Activated CD8-positive, alpha-beta T cell treated with anti-CD3 and anti-CD28 coated beads for 36 hours (primary cell): ENCODE measurements at regions not wholly inside any gene's neighbourhood (a gene's known extent, or its start where the extent isn't known, plus 50 kb on each side); places are given as distances from the start of the nearest gene placed in this dataset.

Source experiments
- ATAC-seq: fragments of 200-7000 bp; cut with Tn5 transposase; one replicate; pipeline ENCODE4 v1.10.0; 2021; ENCODE audit warnings: mild to moderate bottlenecking, moderate library complexity
- CTCF ChIA-PET: fragments of 350-600 bp; sonication (Branson Sonifier 250); formaldehyde crosslinking; loops from one replicate; lab custom pipeline; 2021; ENCODE audit warnings: antibody characterized with exemption; lab: Charles Lee
- POLR2A ChIA-PET: fragments of 350-600 bp; sonication (Branson Sonifier 250); formaldehyde crosslinking; loops from one replicate; lab custom pipeline; 2021; ENCODE audit warnings: antibody characterized with exemption; lab: Charles Lee
- DNase-seq: peaks from one replicate; pipeline ENCODE4 v3.0.0-alpha.2; 2020
- H3K27ac Mint-ChIP-seq: one replicate; pipeline ENCODE4 v1.8.0; 2021; ENCODE audit warnings: mild to moderate bottlenecking, mixed read lengths
- H3K27me3 Mint-ChIP-seq: one replicate; pipeline ENCODE4 v1.8.0; 2021; ENCODE audit warnings: mixed read lengths
- H3K36me3 Mint-ChIP-seq: one replicate; pipeline ENCODE4 v1.8.0; 2021; ENCODE audit warnings: low read depth, mixed read lengths
- H3K4me1 Mint-ChIP-seq: one replicate; pipeline ENCODE4 v1.8.0; 2021; ENCODE audit warnings: low read depth, mixed read lengths
- H3K4me3 Mint-ChIP-seq: one replicate; pipeline ENCODE4 v1.8.0; 2021; ENCODE audit warnings: mild to moderate bottlenecking, moderate library complexity, mixed read lengths
- H3K9me3 Mint-ChIP-seq: one replicate; pipeline ENCODE4 v1.8.0; 2021; ENCODE audit warnings: mixed read lengths
- intact Hi-C: fragments of 100-400 bp; cut with micrococcal nuclease; formaldehyde crosslinking; loops from one replicate; pipeline ENCODE4 v1.10.0; 2022
- TF ChIP-seq, protein P1 (sequence below): fragments of 200-600 bp; IDR thresholded peaks from one replicate; pipeline ENCODE4 v1.8.0; 2022; ENCODE audit warnings: antibody characterized with exemption, mild to moderate bottlenecking

DNA sequence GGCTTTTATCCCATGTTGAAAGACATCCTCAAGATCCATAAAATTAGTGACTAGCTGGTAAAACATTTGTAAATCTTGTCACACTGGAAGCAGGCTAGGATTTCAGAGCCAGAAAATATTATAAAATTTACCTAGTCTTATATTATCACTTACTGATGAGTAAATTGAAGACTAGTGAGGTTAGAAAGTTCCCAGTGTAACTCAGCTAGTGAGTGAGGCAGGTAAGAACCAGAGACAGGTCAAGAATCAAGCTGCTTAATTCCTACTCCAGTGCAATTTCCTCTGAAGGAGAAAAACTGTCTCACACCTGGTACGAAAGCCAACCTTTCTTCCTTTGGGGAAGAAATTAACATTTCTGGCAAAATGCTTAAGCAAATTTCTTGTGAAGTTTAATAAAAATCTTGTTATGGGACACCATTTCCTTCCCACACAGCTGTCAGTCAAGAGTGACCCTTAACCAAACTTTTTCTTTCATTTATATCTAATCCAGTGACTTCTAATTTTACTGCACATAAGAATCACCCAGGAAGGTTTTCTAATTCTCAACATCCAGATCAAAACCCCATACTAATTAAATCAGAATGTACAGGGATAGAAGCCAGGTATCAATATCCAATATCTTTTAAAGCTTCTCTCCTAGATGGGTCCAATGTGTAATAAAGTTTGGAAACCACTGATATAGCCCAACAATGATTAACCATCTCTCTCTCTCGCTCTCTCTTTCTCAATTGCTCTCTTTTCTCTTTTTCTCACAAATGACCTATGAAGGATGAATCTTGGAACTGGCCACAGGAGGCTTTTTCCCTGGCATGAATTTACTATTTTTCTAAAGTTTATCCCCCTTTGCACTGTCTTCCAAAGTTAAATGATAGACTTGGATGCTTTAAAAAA, 264.3 kb upstream of the SLC39A10 start:
- H3K27me3 Mint-ChIP-seq = no peaks in the 10 kb centered on the region
- H3K9me3 Mint-ChIP-seq = no peaks in the 10 kb centered on the region
- ChIA-PET CTCF (interaction anchor here (0.7 to 1.5 kb wide), 2 partner anchors 11 to 268 kb away, joined by 3 read pairs; no protein-coding TSS in a partner anchor), POLR2A (no interaction called here)
- TF ChIP-seq, protein P1, sequence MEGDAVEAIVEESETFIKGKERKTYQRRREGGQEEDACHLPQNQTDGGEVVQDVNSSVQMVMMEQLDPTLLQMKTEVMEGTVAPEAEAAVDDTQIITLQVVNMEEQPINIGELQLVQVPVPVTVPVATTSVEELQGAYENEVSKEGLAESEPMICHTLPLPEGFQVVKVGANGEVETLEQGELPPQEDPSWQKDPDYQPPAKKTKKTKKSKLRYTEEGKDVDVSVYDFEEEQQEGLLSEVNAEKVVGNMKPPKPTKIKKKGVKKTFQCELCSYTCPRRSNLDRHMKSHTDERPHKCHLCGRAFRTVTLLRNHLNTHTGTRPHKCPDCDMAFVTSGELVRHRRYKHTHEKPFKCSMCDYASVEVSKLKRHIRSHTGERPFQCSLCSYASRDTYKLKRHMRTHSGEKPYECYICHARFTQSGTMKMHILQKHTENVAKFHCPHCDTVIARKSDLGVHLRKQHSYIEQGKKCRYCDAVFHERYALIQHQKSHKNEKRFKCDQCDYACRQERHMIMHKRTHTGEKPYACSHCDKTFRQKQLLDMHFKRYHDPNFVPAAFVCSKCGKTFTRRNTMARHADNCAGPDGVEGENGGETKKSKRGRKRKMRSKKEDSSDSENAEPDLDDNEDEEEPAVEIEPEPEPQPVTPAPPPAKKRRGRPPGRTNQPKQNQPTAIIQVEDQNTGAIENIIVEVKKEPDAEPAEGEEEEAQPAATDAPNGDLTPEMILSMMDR = no peak
- no peak for DNase-seq
- no peak for ATAC-seq
- no peak overlapping the region for H3K4me3 Mint-ChIP-seq
- no peaks in the 10 kb centered on the region for H3K36me3 Mint-ChIP-seq
- intact Hi-C loops = no loop called here
- H3K4me1 Mint-ChIP-seq = no peaks in the 10 kb centered on the region
- no peak overlapping the region for H3K27ac Mint-ChIP-seq

DNA sequence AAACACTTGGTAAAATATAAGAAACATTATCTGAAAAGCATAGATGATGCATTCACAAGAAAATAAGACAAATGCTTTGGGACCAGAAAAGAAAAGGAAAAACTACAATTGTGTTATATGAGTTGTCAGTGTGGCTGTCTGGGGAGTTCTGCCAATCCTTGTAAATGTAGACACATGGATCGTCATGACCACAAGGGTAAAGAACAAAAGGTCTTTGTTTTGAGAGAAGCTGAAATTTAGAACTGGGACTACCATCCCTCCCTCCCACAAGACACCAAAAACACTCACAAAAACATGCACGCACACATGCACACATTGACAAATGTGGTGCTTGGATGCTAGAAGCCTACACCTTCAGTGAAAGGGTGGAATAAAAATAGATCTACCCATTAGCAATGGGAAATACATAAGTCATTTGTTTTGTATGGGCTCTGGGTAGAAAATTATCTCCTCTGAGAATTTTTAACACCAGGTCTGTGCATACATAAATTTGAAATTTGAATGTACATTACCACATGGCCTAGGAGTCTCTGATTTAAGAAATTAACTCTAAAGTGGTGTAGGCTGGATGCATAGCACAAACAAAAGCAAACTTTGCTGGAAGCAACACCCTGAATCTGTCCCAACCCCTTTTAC, 266.2 kb upstream of the SLC39A10 start:
- H3K27me3 Mint-ChIP-seq = no peaks in the 10 kb centered on the region
- H3K9me3 Mint-ChIP-seq = no peaks in the 10 kb centered on the region

DNA sequence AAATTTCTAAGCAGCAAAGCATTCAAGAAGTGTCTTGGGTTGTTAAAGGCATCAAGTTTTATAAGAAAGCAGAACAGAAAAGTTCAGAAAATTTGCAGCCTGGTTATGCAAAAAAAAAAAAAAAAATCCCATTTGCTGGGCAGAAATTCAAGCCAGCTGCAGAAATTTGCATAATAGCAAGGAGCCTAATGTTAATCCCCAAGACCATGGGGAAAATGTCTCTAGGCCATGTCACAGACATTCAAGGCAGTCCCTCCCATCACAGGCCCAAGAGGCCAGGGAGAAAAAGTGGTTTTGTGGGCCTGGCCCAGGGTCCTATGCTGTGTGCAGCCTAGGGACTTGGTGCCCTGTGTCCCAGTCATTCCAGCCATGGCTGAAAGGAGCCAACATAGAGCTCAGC, 269.0 kb upstream of the SLC39A10 start:
- POLR2A ChIA-PET = no interaction called here
- H3K4me3 Mint-ChIP-seq = no peak overlapping the region

More for the DNA sequence above, 266.2 kb upstream of the SLC39A10 start:
- Mint-ChIP-seq H3K4me3 (no peak overlapping the region), H3K4me1 (no peaks in the 10 kb centered on the region), H3K27ac (no peak overlapping the region), H3K36me3 (no peaks in the 10 kb centered on the region)
- TF ChIP-seq, protein P1 = no peak
- no peak for ATAC-seq
- CTCF ChIA-PET = no interaction called here
- no peak for DNase-seq
- intact Hi-C loops = no loop called here
- POLR2A ChIA-PET = interaction anchor here (0.7 kb wide), 1 partner anchor 267 kb away, joined by 3 read pairs; no protein-coding TSS in a partner anchor

DNA sequence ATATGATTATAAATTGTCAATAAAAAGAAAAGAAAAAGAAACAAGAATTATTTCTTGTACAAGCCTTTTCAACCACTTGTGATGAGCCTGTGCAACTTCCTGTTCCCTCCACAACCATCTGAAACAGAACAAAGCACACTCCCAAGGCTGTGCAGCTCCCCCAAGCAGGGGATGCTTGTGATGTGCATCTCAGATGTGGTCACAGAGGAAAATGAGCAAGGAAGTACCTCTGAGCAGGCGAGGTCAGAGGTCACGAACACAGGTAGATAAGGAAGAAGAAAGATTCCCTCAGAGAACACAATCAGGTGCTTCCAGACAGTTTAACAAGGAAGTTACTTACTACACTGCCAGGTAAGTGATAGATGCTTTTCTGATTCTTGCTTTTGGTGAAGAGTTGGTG, 274.8 kb upstream of the SLC39A10 start:
- Mint-ChIP-seq H3K36me3 (no peaks in the 10 kb centered on the region), H3K4me3 (no peak overlapping the region), H3K9me3 (no peaks in the 10 kb centered on the region), H3K4me1 (peaks cover 8% of the 10 kb centered on the region), H3K27ac (peak overlapping the region; percentile 63), H3K27me3 (no peaks in the 10 kb centered on the region)
- ChIA-PET CTCF (no interaction called here), POLR2A (no interaction called here)
- intact Hi-C loops = no loop called here
- TF ChIP-seq, protein P1 = no peak
- DNase-seq = peak; percentile 12
- ATAC-seq = peak; percentile 49

More for the DNA sequence above, 269.0 kb upstream of the SLC39A10 start:
- DNase-seq (no peak), ATAC-seq (no peak)
- intact Hi-C loops = no loop called here
- H3K27ac Mint-ChIP-seq = no peak overlapping the region
- CTCF ChIA-PET = no interaction called here
- no peaks in the 10 kb centered on the region for H3K4me1 Mint-ChIP-seq
- H3K36me3 Mint-ChIP-seq = no peaks in the 10 kb centered on the region
- TF ChIP-seq, protein P1 = no peak
- no peaks in the 10 kb centered on the region for H3K9me3 Mint-ChIP-seq
- H3K27me3 Mint-ChIP-seq = no peaks in the 10 kb centered on the region
